Fibroblast of the aortic adventitia (primary cell): ENCODE measurements at regions not wholly inside any gene's neighbourhood (a gene's known extent, or its start where the extent isn't known, plus 50 kb on each side); places are given as distances from the start of the nearest gene placed in this dataset.

Source experiments
- DNase-seq: peaks from one replicate; pipeline ENCODE4 v3.0.0-alpha.2; 2010; ENCODE audit warnings: low read depth
- H3K4me3 ChIP-seq: 2 replicates; pipeline ENCODE4 v1.5.1; 2011; ENCODE audit warnings: low read depth, mild to moderate bottlenecking, control low read depth, low read length, moderate library complexity
- TF ChIP-seq, protein P1 (sequence below): IDR thresholded peaks from 2 replicates; pipeline ENCODE4 v1.5.1; 2011; ENCODE audit warnings: mild to moderate bottlenecking, low read length, control low read depth, inconsistent platforms; ENCODE audit not compliant: insufficient read depth

DNA sequence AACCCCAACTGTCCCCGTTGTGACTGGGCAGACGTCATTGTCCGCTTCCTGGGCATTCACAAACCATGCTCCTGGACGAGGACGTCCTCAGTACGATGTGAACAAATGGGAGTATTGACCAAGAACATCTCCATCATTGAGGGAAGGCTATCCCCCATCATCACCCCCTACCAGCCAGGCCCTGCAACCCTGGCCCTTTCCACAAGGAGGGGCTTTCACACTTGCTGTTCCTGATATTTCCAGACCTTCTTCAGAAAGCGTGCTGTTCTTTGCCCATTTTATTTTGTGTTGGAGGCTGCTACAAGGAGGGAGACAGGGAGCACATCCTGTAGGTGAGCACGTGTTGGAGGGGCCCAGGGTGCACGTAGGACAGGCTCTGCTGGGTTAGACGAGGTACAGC, 277.0 kb upstream of the LRRC3B start:
- TF ChIP-seq, protein P1, sequence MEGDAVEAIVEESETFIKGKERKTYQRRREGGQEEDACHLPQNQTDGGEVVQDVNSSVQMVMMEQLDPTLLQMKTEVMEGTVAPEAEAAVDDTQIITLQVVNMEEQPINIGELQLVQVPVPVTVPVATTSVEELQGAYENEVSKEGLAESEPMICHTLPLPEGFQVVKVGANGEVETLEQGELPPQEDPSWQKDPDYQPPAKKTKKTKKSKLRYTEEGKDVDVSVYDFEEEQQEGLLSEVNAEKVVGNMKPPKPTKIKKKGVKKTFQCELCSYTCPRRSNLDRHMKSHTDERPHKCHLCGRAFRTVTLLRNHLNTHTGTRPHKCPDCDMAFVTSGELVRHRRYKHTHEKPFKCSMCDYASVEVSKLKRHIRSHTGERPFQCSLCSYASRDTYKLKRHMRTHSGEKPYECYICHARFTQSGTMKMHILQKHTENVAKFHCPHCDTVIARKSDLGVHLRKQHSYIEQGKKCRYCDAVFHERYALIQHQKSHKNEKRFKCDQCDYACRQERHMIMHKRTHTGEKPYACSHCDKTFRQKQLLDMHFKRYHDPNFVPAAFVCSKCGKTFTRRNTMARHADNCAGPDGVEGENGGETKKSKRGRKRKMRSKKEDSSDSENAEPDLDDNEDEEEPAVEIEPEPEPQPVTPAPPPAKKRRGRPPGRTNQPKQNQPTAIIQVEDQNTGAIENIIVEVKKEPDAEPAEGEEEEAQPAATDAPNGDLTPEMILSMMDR, result no peak
- DNase-seq, result no peak
- H3K4me3 ChIP-seq, result no peak overlapping the region

DNA sequence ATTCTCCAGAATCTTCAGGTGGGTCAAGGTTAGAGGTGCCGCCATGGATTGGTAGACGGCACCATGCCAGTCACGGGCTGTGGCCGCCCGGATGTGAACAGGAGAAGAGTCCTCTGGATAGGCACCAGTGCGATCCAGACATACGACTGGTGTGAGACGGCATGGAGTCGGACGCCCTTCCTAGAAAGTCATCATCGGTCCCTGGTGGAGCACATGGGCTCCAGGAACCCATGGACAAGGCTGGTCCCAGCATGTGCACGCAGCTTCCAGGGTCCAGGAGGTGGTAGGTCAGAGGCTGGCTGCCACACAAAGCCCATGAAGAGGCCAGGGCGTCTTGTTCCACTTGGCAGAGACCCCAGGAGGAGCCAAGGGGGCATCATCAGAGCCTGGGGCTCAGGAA, 276.1 kb upstream of the LRRC3B start:
- TF ChIP-seq, protein P1, result no peak
- no peak for DNase-seq
- H3K4me3 ChIP-seq, result no peak overlapping the region

DNA sequence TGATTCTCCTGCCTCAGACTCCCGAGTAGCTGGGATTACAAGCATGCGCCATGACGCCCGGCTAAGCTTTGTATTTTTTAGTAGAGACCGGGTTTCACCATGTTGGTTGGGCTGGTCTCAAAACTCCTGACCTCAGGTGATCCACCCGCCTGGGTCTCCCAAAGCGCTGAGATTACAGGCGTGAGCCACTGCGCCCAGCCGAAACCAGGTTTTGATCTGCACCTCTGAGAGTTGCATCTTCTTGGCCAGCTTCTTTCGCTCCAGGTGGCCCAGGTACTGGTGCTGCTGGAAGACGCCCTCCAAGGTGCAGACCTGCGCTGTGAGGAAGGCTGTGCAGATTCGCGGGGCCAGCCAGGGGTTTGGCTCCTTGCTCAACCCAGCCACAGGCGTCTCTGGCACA, 275.4 kb upstream of the LRRC3B start:
- H3K4me3 ChIP-seq, result no peak overlapping the region
- TF ChIP-seq, protein P1, result no peak
- DNase-seq, result no peak

DNA sequence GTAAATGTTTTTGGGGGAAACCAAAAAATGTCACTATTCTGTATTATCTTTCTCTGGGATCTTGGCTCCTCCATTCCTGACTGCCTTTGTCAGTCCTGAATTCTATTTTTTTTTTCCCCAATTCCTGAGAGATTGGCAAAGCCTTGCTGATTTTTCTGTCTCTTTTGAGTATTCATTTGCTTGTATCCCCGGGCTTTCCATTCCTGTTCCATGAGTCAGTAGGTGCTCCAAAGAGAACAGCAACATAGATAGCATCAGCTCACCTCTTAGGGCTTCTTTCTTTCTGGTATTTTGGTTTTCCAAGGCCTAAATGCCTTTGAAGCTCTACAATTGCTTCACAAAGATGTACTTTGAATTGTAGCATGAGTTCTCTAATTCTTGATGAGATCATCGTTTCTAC, 271.7 kb upstream of the LRRC3B start:
- TF ChIP-seq, protein P1, result no peak
- H3K4me3 ChIP-seq, result no peak overlapping the region
- no peak for DNase-seq

DNA sequence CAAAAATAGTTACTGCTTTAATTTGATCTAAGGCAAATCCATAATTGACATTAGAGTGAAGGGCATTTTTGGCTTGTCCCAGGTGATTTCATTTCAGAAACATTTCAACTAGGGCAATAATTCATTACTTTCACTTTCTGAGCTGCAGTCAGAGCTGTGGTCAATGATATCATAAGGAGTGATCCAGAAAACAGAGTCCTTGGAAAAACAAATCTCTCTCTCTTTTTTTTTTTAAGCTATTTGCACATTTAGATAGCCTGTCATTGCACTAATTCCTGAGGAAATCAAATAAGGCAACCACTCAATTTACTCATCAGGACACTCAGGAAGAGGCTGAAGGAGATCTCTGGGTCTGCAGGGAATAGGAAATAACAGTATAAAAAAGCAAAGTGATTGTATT, 269.5 kb upstream of the LRRC3B start:
- DNase-seq, result no peak

DNA sequence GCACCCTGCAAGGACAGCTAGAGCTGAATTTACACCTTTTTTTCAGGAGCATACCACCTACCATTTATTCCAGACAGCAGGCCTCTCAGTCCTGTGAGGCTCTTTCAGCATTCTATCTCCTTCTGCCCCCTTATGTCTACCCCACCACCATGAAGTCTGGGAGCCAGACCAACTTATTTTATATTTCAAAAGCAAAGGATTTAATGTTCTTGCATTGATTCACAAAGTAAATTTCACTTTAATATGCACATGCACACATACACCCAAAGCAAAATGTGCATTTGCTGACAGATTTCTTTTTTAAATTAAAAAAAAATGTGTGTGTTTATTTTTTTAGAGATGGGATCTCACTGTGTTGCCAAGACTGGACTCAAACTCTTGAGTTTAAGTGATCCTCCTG, 264.2 kb upstream of the LRRC3B start:
- TF ChIP-seq, protein P1, result no peak
- no peak overlapping the region for H3K4me3 ChIP-seq
- no peak for DNase-seq

More for the DNA sequence above, 269.5 kb upstream of the LRRC3B start:
- TF ChIP-seq, protein P1, result no peak
- no peak overlapping the region for H3K4me3 ChIP-seq

DNA sequence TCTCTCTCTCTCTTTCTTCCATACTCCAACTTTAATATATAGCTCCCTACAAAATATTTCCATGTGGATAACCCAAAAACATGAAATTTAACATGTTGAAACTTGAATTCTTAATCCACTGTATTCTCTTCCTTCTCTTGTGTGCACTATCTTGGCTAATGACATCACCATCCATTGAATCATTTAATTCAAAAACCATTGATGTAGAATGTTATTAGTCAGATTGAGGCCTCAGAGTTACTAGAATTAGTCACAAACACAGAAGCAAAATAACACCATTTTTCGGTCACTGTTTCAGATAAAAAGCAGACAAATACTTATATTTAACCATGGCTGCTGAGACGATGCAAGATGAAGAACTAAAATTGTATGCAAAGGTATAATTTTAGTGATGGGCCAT, 256.9 kb upstream of the LRRC3B start:
- H3K4me3 ChIP-seq, result no peak overlapping the region
- no peak for DNase-seq
- TF ChIP-seq, protein P1, result no peak
